Stimulated activated CD4-positive, alpha-beta T cell treated with anti-CD3 and anti-CD28 coated beads, Interleukin-4, amount 100 ng/mL, for 4 hours (primary cell): ENCODE measurements at regions not wholly inside any gene's neighbourhood (a gene's known extent, or its start where the extent isn't known, plus 50 kb on each side); places are given as distances from the start of the nearest gene placed in this dataset.

Experiments used
- DNase-seq, 2 experiments: peaks; one replicate each; pipeline ENCODE4 v3.0.0-alpha.2; 2020

DNA sequence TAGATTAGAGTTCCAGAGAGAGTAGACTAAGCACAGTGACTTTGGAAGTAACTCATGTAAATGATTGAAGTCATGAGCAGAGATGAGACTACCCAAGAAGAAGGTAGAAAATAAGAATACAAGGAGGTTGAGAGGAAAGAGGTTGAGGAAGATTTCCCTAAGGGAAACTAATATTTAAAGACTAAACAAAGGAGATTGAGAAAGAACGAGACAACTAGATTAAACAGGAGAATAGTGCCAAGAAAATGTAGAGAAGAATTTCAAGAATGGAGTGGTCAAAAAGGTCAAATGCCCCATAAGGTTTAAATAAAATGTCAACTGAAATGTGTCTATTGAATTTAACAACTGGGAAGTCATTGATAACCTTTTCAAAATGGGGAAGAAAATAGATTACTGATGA lies 59.0 kb downstream of the RPS29 start:
- no peak for DNase-seq

DNA sequence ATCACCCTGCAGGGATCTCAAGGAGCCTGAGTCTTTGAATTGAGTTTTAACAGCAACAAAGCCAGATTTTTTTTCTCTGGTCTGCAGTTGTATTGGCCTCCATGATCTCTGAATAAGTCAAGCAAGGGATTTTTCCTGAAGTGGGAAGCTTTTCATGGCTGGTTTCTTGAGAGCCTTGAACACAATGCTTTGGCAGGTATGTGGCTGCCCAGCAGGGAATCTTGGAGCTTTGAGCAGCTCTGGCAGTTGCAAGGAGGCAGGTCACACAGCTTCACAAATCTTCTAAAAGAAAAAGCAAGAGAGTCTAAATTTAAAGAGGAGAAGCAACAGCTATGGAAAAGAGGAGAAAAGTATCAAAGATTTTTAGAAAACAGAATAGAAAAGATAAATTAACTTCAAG lies 60.1 kb downstream of the RPS29 start:
- no peak for DNase-seq

DNA sequence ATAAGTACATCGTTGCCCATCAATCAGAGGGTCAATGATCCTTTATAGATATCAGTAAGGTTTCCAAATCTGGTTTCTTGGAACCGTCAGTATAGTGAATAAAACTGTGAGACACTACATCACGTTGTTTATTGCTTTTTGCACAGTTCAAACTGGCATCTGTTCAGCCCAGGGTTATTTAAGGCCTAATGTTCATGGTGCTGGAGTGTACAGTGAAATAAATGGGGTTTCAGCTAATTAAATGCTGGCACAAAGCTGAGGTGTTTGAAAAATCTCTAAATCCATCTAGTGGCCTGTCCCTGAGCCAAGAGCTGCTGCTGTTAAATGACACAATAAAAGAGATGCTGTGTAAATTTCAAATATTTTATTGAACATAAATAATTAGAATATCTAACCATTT lies 69.9 kb downstream of the RPS29 start:
- DNase-seq = no peak

DNA sequence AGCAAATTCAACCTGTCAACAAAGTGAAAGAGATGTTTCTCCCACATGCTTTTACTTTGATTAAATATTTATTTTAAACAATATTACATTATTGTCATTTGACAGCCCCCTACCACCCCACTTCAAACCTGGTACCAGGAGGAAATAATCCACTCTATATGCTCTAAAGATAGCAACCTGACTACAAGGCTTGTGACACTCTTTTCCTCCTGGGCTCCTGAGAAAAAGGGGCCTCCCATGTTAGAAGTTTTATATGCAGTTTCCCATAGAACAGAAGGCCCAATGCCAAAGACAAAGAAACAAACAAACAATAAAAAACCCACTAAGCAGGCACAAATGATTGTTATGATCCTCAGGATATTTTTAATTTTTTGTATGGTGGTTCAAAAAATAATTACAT lies 73.6 kb downstream of the RPS29 start:
- no peak for DNase-seq

DNA sequence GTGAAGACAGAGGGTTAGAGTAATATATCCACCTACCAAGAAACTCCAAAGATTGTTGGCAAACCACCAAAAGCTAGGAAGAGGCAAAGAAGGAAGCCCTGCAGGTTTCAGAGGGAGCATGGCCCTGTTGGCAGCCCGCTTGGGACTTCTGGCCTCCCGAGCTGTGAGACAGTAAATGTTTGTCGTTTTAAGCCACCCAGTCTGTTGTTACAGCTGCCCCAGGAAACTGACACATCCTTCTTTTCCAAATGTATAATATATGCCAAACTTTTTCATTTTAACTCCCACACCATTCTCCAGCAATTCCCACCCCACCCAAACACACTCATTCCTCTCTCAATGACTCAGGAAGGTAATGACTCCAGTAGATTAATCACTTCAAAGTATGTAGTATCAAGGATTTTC lies 74.0 kb downstream of the RPS29 start:
- no peak for DNase-seq

DNA sequence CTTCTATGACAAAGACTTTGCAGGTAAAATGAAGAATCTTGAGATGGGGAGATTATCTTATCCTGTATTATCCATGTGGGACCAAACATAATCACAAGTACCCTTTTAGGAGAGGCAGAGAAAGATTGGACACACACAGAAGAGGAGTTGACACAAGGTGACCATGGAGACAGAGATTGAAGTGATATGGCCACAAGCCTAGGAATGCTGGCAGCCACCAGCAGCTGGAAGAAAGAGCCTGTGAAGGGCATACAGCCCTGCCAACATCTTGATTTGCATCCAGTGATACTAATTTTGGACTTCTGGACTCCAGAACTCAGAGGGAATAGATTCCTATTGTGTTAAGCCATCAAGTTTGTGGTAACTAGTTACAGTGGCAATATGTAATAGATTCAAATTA lies 78.1 kb downstream of the RPS29 start:
- no peak for DNase-seq

DNA sequence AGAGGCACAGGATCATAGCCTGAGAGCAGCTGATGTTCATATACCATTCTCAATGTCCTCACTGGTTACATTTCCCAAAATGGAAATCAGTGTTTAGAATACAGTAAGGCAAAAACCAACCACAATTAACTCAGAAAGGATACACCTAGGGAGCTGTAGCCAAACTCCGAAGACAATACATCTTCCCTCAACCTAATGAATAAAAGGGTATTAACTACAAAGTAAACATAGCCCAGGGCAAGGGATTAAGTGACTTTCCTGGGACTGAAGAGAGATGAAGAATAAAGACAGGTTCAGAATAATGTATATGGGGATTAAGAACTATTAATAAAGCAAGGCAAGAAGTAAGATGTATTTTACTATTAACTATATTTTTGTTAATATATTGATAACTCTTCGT lies 79.5 kb downstream of the RPS29 start:
- no peak for DNase-seq

DNA sequence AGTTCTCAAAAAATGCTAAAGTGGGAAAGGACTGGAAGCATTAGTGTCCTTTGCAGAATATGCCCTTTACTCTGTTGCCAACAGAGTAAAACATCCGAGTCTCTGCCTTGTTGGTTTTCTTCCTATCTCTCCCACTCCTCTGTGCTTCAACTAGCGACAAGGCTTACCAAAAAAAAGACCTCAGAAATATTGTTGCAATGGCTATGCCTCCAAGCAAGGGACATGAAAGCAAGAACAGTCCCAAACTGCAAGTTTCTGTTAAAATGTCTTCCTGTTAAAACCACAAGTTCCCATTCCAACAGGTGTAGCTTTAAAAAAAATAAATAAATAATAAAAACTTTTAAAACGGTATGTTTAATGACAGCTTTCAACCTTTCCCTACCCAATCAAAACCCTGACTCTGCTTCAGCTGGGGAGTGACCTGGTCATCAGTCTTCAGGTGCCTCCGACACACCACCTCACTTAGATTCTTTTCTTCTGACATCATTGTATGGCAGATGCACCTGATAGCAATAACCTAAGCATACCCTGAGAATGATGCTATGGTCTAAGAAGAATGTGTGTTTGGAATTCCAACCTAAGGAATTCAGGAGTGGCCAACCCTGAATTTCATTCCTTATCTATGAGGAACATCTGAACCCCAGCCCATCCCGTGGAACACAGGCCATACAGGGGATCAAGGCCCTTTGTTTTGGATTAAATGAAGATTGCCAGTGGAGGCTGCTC lies 81.0 kb downstream of the RPS29 start:
- no peak for DNase-seq

DNA sequence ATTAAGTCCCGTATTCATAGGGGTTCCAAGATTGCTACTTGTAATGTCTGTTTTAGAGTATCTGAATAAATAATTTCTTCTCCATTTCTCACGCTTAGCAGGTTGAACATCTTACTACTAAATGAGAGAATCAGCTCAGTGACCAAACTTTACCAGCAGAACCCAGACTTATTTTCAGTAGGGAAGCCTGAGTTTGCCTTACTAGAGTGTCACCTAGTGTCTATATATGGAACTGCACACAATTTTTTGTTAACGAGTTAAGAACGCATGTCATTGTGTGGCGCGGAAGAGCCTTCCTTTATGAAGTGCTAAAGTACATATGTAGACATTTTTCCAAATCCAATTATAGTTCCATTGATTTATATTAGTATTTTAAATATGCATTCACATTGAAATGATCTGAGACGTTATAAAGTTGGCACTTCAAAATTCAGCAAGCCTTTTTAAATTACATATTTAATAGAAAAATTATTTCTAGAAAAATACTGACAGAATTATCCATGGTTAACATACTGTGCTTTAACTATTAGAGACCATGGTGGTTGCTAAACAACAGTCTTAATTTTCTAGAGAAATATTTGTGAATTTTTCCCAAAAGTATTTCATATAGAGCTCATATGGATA lies 88.3 kb downstream of the RPS29 start:
- no peak for DNase-seq

DNA sequence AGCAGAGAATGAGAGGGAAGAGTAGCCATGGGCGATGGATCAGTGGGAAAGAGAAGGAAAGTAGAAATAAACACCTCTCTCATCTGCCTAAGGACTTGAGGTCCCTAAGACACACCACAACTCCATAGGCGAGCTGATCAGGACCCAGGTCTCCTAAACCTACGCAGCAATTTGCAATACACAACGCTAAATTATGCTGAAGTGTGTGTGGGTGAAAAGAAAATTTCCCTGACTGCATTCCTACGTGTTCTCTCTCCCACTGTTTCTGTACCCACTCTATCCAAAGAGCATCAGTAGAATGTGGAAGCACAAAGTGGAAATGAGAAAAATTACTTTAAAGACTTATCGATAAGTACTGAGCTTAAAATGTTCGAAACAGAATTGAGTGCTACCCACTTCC lies 88.9 kb downstream of the RPS29 start:
- no peak for DNase-seq

DNA sequence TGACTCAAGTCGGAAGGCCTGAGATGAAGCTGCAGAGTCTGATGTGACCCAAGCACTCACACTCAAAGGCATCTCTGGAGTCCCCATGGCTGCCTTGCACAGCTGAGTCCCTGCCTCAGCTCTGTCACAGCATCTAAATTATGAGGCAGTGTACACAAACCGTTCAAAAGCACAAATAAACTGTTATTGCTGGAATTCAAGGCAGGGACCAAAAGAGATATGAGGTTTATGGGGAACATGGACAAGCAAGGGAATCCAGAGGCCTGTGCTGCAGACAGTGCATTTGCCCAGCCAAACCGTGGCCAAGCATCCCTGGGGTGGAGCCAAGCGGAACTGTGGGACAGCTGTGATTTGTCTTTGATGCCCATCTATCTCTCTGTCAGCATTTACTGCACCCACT lies 91.3 kb downstream of the RPS29 start:
- no peak for DNase-seq

DNA sequence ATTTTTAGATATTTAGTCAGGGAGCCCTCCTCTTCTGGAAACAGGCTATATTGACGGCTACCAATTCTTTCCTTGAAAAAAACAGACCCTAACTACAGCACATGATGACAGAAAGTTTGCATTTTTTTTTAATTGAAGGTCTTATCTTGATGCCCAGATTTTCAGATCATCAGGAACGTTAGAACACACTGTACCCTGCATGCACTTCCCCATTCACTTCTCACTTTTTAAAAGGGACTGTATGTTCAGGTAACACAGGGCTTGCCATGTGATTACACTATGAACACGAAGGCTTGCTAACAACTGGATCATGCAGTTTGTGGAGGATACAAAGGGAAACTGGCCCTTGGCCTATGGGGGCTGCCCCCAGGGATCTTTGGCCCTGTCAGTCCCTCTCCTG lies 92.6 kb downstream of the RPS29 start:
- DNase-seq = no peak

DNA sequence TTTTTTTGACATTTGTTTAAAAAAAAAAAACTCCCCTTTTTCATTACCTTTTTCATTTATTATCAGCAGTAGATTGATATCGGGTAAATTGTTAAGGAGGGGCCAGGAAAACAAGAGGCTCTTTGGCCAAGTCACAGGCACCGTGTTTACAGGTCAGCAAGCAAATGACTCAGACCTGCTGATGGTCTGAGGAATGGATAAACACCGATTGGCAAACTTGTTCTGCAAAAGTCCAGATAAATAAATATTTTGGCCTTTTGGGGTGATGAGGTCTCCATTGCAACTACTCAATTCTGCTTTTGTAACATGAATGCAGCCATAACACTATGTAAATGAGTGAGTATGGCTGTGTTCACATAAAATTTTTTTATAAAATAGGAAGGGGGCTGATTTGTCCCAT lies 94.0 kb downstream of the RPS29 start:
- DNase-seq = no peak

DNA sequence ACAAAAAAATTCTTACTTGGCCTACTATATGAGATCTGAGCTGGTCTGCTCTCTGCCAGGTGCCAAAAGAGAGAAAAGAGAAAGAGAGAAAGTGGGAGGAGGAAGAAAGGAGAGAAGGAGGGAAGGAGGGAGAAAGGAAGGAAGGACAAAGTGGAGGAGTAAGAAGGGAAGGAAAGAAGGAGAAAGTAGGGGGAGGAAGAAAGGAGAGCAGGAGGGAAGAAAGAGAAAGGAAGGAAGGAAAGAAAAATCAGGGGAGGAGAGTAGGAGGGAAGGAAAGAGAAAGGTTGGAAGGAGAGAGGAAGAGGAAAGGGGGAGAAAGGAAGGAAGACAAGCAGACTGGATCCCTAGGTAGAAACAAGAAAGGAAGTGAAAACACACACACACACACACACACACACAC lies 96.8 kb downstream of the RPS29 start:
- DNase-seq = no peak

DNA sequence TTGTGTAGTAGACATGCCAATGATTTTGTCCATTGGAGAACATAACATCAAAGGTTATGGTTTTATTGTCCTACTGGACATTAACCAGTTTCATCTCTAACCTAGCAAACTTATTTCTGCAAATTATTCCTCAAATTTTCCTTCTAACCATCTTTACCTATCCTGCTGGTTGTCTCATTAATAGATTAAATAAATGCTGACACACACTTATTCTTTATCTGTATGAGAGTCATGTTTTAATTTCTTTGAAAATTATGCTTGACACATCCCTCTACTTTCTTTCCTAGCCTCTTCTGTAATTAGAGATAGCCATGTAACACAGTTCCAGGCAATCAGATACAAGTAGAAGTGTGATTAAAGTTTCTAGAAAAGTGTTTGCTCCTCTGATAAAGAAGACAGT lies 98.9 kb downstream of the RPS29 start:
- no peak for DNase-seq

DNA sequence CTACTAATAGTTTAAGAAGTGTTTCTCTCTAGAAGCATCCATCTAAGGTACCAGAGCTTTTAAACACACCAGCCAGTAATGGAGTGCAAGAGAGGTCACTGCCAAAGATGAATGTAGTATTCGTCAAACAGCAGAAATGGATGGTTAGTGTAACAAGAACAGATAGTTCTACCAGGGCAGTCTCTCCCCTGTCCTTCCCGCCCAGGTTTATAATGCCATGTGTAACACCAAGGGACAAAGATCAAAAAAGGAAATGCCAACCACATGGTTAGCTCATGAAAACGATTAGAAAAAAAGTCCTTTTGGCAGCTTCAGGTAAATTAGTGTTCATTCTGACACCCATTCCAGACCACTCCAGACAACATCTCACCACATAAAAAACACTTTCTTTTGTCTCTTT lies 100.9 kb downstream of the RPS29 start:
- no peak for DNase-seq

DNA sequence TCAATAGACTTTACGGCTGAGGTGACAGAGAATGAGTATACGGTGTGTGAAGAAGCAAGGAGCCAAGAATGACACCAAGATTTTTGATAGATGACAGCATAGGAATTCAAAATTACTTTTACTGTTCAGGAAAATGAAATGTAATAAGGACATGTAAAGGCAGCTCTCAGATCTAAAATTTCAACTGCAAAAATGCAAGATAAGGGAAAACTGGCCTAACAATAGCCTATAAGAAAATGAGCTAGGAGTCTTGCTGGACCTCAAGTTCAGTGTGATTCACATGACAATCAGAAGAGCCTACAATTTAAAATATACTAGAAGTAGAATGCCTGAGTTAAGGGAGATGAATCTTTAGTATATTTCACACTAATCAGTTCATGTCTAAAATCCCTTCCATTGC lies 102.0 kb downstream of the RPS29 start:
- no peak for DNase-seq

DNA sequence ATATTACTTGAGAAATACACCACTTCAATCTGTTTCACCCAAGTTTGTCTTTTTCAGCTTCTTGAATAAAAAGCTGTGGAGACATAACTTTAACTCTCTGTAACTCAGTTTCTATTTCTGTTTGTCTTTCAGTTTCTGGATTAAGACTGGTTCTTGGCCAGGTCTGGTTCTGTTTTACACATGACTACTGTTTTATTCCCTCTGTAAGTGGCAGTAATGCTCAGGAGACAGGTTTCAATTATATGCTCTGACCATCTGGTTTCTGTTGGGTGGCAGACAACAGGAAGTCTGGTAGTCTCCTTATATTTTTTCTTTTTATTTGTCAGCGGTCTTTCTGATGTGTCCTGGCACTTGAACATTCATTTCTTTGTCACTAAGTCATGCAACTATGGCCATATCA lies 102.9 kb downstream of the RPS29 start:
- no peak for DNase-seq

DNA sequence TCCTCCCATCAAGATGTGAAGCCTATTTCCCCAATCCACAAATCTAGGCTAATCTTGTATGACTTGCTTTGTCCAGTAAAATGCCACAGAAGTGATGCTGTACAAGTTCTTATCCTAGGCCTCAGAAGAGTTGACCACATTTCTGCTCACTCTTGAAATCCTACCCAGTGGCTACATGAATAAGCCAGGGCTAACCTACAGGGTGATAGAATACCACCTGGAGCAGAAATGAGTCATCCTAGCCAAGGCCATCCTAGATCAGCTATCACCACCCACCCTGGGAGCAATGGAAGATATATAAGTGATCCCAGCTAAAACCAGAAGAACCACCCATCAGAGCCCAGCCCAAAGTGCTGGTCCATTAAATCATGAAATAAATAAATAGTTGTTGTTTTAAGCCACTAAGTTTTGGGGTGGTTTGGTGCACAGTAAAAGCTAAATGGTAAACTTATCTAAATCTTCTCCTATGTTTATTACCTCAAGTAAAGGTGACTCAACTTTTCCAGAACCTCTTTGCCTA lies 105.1 kb downstream of the RPS29 start:
- no peak for DNase-seq

DNA sequence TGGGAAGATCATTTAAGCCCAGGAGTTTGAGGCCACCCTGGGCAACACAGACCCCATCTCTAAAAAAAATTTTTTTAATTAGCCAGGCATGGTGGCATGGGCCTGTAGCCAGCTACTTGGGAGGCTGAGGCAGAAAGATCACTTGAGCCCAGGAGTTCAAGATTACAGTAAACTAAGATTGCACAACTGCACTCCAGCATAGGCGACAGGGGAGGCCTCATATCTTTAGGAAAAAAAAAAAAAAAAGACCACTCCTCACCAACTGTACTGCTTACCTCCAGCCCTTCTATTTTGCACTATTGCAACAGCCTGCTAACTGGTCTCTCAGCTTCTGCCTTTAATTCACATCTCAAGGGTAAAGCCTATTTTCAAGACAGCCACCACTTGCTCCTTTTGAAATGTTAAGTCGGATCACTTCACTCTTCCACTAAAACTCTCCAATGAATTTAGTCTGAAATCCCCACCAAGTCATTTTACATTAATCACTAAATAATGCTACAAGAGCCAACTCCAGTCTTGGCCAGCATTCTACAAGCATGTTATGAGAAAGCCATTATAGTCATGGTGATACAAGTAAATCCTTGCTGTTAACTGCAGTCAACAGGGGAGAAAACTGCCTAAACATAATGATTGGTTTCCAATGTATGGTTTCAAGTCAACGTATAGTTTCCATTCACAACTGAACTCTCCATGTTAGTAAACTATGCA lies 106.0 kb downstream of the RPS29 start:
- no peak for DNase-seq

DNA sequence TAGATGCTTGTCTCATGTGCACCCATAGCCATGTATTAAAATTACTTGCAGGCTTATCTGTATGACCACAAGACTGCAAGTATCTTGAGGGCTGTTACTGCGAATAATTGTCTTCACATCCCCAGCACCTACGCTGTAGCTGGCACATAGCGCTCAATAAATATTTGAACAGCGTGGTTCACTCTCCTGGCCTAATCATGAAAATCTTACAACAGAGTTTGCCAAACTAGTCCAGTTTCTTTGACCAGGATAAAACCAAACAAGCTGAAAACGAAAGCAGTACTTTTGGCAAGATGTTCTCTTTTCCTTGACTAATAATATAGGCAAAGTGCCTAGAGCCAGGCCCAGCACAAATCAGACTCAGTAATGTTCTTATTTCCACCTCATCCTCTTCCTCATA lies 106.7 kb downstream of the RPS29 start:
- DNase-seq = no peak

DNA sequence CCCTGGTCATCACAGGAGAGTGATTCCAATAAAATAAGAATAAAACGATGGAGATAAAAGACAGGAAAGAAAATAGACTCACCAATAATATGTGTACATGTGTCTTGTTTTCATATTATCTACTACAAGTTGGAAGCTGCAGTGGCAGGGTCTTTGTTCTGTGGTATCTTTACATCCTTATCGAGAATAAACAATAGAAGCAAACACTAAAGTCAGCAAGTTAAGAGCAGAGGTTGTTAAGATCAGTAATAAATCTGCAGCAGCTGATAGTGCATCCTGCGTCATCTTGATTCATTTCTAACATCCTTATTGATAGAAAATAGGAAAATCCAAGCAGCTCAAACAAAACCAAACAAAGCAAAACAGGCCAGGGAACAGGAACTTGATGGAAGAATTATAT lies 107.4 kb downstream of the RPS29 start:
- no peak for DNase-seq

DNA sequence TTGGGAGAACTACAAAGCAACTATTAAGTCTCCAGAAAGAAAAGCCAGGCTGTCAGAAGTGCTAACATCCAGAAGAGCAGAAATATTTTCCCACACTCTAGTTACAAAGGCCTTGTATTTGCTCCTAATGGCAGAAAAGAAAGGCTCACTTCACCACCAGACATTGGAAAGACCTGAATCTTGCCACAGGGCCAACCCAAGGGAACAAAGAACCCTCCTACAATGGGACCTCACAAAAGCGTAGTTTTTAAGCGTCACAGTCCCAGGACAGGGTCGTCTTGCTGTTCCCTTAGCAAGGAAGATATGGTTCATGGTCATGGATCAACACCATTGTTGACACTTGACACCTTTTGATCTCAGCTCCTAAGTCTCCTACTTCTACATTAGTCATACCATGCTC lies 119.1 kb downstream of the RPS29 start:
- DNase-seq = no peak

DNA sequence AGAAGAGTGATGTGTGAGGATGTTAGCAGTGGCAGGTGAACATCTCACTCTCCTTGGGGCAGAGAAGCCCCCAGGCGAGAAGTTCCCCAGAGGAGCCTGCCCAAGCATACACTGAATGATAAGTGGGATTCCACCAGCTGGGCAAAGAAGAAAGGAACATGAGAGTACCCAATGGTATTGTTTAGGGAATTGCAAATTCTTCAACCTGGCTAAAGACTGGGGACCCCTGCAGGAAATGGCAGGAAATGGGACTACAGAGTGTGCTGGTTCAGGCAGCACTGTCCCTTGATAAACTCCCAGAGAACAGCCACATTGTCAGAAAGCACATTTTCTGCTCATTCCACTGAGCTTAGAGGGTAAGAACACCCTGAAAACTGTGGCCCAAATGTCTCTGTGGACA lies 121.3 kb downstream of the RPS29 start:
- no peak for DNase-seq
